ENCODE measurements at regions not wholly inside any gene's neighbourhood (a gene's known extent, or its start where the extent isn't known, plus 50 kb on each side); places are given as distances from the start of the nearest gene placed in this dataset.

GRCh38 chr6:170164271-170164900 is 126.5 kb downstream of the DLL1 start:
- H3K79me1 ChIP-seq (ENCODE audit: low read length), result no peaks in the 10 kb centered on the region
- H2AFZ ChIP-seq (ENCODE audit: insufficient read depth, low read length, poor library complexity), result no peak overlapping the region
- H3K27ac ChIP-seq (ENCODE audit: low read depth, low read length), result no peak overlapping the region
- no peak overlapping the region for H4K91ac ChIP-seq (ENCODE audit: low read depth, low read length)
- no peak overlapping the region for H2BK120ac ChIP-seq (ENCODE audit: insufficient read depth, low read length, poor library complexity)
- H2BK5ac ChIP-seq (ENCODE audit: low read depth, low read length, poor library complexity), result no peak overlapping the region
- no peak overlapping the region for H4K8ac ChIP-seq (ENCODE audit: low read depth, low read length)
- H2BK12ac ChIP-seq (ENCODE audit: low read length), result no peak overlapping the region
- no peak overlapping the region for H4K12ac ChIP-seq (ENCODE audit: low read depth, low read length)
- no peaks in the 10 kb centered on the region for H3K36me3 ChIP-seq (ENCODE audit: control insufficient read depth in 1 of 2, insufficient read depth in 2 of 2, low read length in 2 of 2)
- H3K4me1 ChIP-seq (ENCODE audit: control insufficient read depth in 1 of 2, insufficient read depth in 2 of 2, low read length in 2 of 2), result no peaks in the 10 kb centered on the region
- H3K23ac ChIP-seq (ENCODE audit: low read length), result no peak overlapping the region
- no peaks in the 10 kb centered on the region for H3K27me3 ChIP-seq (ENCODE audit: insufficient read depth, low read length)
- no peak overlapping the region for H3K14ac ChIP-seq (ENCODE audit: low read length)
- H3K4ac ChIP-seq (ENCODE audit: low read depth, low read length), result no peak overlapping the region
- no peak overlapping the region for H3K4me2 ChIP-seq (ENCODE audit: low read length)
- no peak overlapping the region for H3K9ac ChIP-seq (ENCODE audit: low read length)
- H3K18ac ChIP-seq (ENCODE audit: low read length), result no peak overlapping the region
- no peak for DNase-seq
- no peak overlapping the region for H3K4me3 ChIP-seq (ENCODE audit: low read depth, low read length)
- H3K9me3 ChIP-seq (ENCODE audit: insufficient read depth, low read depth, low read length), result peaks cover 19% of the 10 kb centered on the region
- WGBS (ENCODE audit: extremely low coverage, insufficient coverage, insufficient read length), result no CpG with 5 or more reads among the region's 21 CpGs
- H3K79me2 ChIP-seq (ENCODE audit: control insufficient read depth, insufficient read depth, low read length, poor library complexity), result no peaks in the 10 kb centered on the region
- H2AK5ac ChIP-seq (ENCODE audit: low read length), result no peak overlapping the region

GRCh38 chr6:170163405-170164170 is 127.3 kb downstream of the DLL1 start:
- Histone ChIP-seq H3K27ac (ENCODE audit: low read depth, low read length) (no peak overlapping the region), H3K36me3 (ENCODE audit: control insufficient read depth in 1 of 2, insufficient read depth in 2 of 2, low read length in 2 of 2) (no peaks in the 10 kb centered on the region), H3K27me3 (ENCODE audit: insufficient read depth, low read length) (no peaks in the 10 kb centered on the region), H4K8ac (ENCODE audit: low read depth, low read length) (no peak overlapping the region), H2BK120ac (ENCODE audit: insufficient read depth, low read length, poor library complexity) (no peak overlapping the region), H3K79me2 (ENCODE audit: control insufficient read depth, insufficient read depth, low read length, poor library complexity) (no peaks in the 10 kb centered on the region), H3K4ac (ENCODE audit: low read depth, low read length) (no peak overlapping the region), H3K9ac (ENCODE audit: low read length) (no peak overlapping the region), H3K79me1 (ENCODE audit: low read length) (no peaks in the 10 kb centered on the region), H3K23ac (ENCODE audit: low read length) (peak overlapping the region; percentile 31), H2AK5ac (ENCODE audit: low read length) (no peak overlapping the region), H2BK12ac (ENCODE audit: low read length) (no peak overlapping the region), H2BK5ac (ENCODE audit: low read depth, low read length, poor library complexity) (no peak overlapping the region), H4K91ac (ENCODE audit: low read depth, low read length) (no peak overlapping the region), H4K12ac (ENCODE audit: low read depth, low read length) (no peak overlapping the region), H3K4me3 (ENCODE audit: low read depth, low read length) (peak overlapping the region; percentile 46), H2AFZ (ENCODE audit: insufficient read depth, low read length, poor library complexity) (no peak overlapping the region), H3K18ac (ENCODE audit: low read length) (no peak overlapping the region), H3K14ac (ENCODE audit: low read length) (no peak overlapping the region), H3K9me3 (ENCODE audit: insufficient read depth, low read depth, low read length) (peaks cover 18% of the 10 kb centered on the region), H3K4me1 (ENCODE audit: control insufficient read depth in 1 of 2, insufficient read depth in 2 of 2, low read length in 2 of 2) (no peaks in the 10 kb centered on the region), H3K4me2 (ENCODE audit: low read length) (no peak overlapping the region)
- no CpG with 5 or more reads among the region's 27 CpGs for WGBS (ENCODE audit: extremely low coverage, insufficient coverage, insufficient read length)
- DNase-seq, result no peak

GRCh38 chr6:170162775-170163404 is 128.0 kb downstream of the DLL1 start:
- 100% methylated on average over 2 of the region's 19 CpGs for WGBS (ENCODE audit: extremely low coverage, insufficient coverage, insufficient read length)
- Histone ChIP-seq H3K79me2 (ENCODE audit: control insufficient read depth, insufficient read depth, low read length, poor library complexity) (no peaks in the 10 kb centered on the region), H2BK12ac (ENCODE audit: low read length) (no peak overlapping the region)

GRCh38 chr6:170162011-170162774 is 128.7 kb downstream of the DLL1 start:
- no peak overlapping the region for H3K18ac ChIP-seq (ENCODE audit: low read length)
- no peaks in the 10 kb centered on the region for H3K4me1 ChIP-seq (ENCODE audit: control insufficient read depth in 1 of 2, insufficient read depth in 2 of 2, low read length in 2 of 2)
- no peak overlapping the region for H3K23ac ChIP-seq (ENCODE audit: low read length)
- H4K91ac ChIP-seq (ENCODE audit: low read depth, low read length), result no peak overlapping the region
- H3K14ac ChIP-seq (ENCODE audit: low read length), result no peak overlapping the region
- H3K4ac ChIP-seq (ENCODE audit: low read depth, low read length), result no peak overlapping the region
- WGBS (ENCODE audit: extremely low coverage, insufficient coverage, insufficient read length), result no CpG with 5 or more reads among the region's 27 CpGs
- no peak overlapping the region for H2AFZ ChIP-seq (ENCODE audit: insufficient read depth, low read length, poor library complexity)
- H4K12ac ChIP-seq (ENCODE audit: low read depth, low read length), result no peak overlapping the region
- H3K79me1 ChIP-seq (ENCODE audit: low read length), result no peaks in the 10 kb centered on the region
- no peaks in the 10 kb centered on the region for H3K79me2 ChIP-seq (ENCODE audit: control insufficient read depth, insufficient read depth, low read length, poor library complexity)
- no peak overlapping the region for H3K4me3 ChIP-seq (ENCODE audit: low read depth, low read length)
- H2BK12ac ChIP-seq (ENCODE audit: low read length), result no peak overlapping the region
- no peak overlapping the region for H2AK5ac ChIP-seq (ENCODE audit: low read length)
- H3K9ac ChIP-seq (ENCODE audit: low read length), result no peak overlapping the region
- H3K9me3 ChIP-seq (ENCODE audit: insufficient read depth, low read depth, low read length), result peaks cover 7% of the 10 kb centered on the region
- no peak overlapping the region for H3K27ac ChIP-seq (ENCODE audit: low read depth, low read length)
- no peaks in the 10 kb centered on the region for H3K27me3 ChIP-seq (ENCODE audit: insufficient read depth, low read length)
- no peak overlapping the region for H4K8ac ChIP-seq (ENCODE audit: low read depth, low read length)
- H2BK120ac ChIP-seq (ENCODE audit: insufficient read depth, low read length, poor library complexity), result no peak overlapping the region
- H3K36me3 ChIP-seq (ENCODE audit: control insufficient read depth in 1 of 2, insufficient read depth in 2 of 2, low read length in 2 of 2), result no peaks in the 10 kb centered on the region
- no peak overlapping the region for H3K4me2 ChIP-seq (ENCODE audit: low read length)
- DNase-seq, result no peak
- no peak overlapping the region for H2BK5ac ChIP-seq (ENCODE audit: low read depth, low read length, poor library complexity)

More at GRCh38 chr6:170162775-170163404, 128.0 kb downstream of the DLL1 start:
- Histone ChIP-seq H4K91ac (ENCODE audit: low read depth, low read length) (no peak overlapping the region), H3K36me3 (ENCODE audit: control insufficient read depth in 1 of 2, insufficient read depth in 2 of 2, low read length in 2 of 2) (no peaks in the 10 kb centered on the region), H4K12ac (ENCODE audit: low read depth, low read length) (no peak overlapping the region), H3K18ac (ENCODE audit: low read length) (no peak overlapping the region), H3K4ac (ENCODE audit: low read depth, low read length) (no peak overlapping the region), H3K79me1 (ENCODE audit: low read length) (no peaks in the 10 kb centered on the region), H2AK5ac (ENCODE audit: low read length) (no peak overlapping the region), H3K23ac (ENCODE audit: low read length) (no peak overlapping the region), H3K9ac (ENCODE audit: low read length) (no peak overlapping the region), H3K9me3 (ENCODE audit: insufficient read depth, low read depth, low read length) (peaks cover 13% of the 10 kb centered on the region), H3K27ac (ENCODE audit: low read depth, low read length) (no peak overlapping the region), H4K8ac (ENCODE audit: low read depth, low read length) (no peak overlapping the region), H3K4me2 (ENCODE audit: low read length) (no peak overlapping the region), H2BK120ac (ENCODE audit: insufficient read depth, low read length, poor library complexity) (no peak overlapping the region), H2AFZ (ENCODE audit: insufficient read depth, low read length, poor library complexity) (no peak overlapping the region), H3K4me1 (ENCODE audit: control insufficient read depth in 1 of 2, insufficient read depth in 2 of 2, low read length in 2 of 2) (no peaks in the 10 kb centered on the region), H3K27me3 (ENCODE audit: insufficient read depth, low read length) (no peaks in the 10 kb centered on the region), H3K14ac (ENCODE audit: low read length) (no peak overlapping the region), H3K4me3 (ENCODE audit: low read depth, low read length) (no peak overlapping the region), H2BK5ac (ENCODE audit: low read depth, low read length, poor library complexity) (no peak overlapping the region)
- no peak for DNase-seq

Data from trophoblast cell (in vitro differentiated cells and primary cell).